Ishikawa (cell line): ENCODE measurements at regions not wholly inside any gene's neighbourhood (a gene's known extent, or its start where the extent isn't known, plus 50 kb on each side); places are given as distances from the start of the nearest gene placed in this dataset.

Experiments used
- CEBPB ChIP-seq: IDR thresholded peaks from 2 replicates; pipeline ENCODE4 v1.6.1; 2012
- CREB1 ChIP-seq: IDR thresholded peaks from 2 replicates; pipeline ENCODE4 v1.6.1; 2012; ENCODE audit warnings: low read depth
- EGR1 ChIP-seq: IDR thresholded peaks from 2 replicates; pipeline ENCODE4 v1.6.1; 2012
- EP300 ChIP-seq: IDR thresholded peaks from 2 replicates; pipeline ENCODE4 v1.6.1; 2012; ENCODE audit warnings: borderline replicate concordance
- FOXM1 ChIP-seq: IDR thresholded peaks from 2 replicates; pipeline ENCODE4 v1.6.1; 2012; ENCODE audit warnings: low read depth, borderline replicate concordance
- NFIC ChIP-seq: IDR thresholded peaks from 2 replicates; pipeline ENCODE4 v1.6.1; 2012
- RAD21 ChIP-seq: IDR thresholded peaks from 2 replicates; pipeline ENCODE4 v1.6.1; 2012; ENCODE audit warnings: low read depth
- TAF1 ChIP-seq: IDR thresholded peaks from 2 replicates; pipeline ENCODE4 v1.6.1; 2012; ENCODE audit warnings: low read depth, mild to moderate bottlenecking
- TCF12 ChIP-seq: IDR thresholded peaks from 2 replicates; pipeline ENCODE4 v1.6.1; 2012; ENCODE audit warnings: low read depth
- USF1 ChIP-seq: IDR thresholded peaks from 2 replicates; pipeline ENCODE4 v1.6.1; 2012
- YY1 ChIP-seq: IDR thresholded peaks from 2 replicates; pipeline ENCODE4 v1.6.1; 2012; ENCODE audit warnings: low read depth
- ZBTB7A ChIP-seq: IDR thresholded peaks from 2 replicates; pipeline ENCODE4 v1.6.1; 2012; ENCODE audit warnings: low read depth
- TF ChIP-seq, protein P1 (sequence below): IDR thresholded peaks from 2 replicates; pipeline ENCODE4 v1.6.1; 2012; ENCODE audit warnings: low read depth, mild to moderate bottlenecking
- TF ChIP-seq, protein P2 (sequence below): IDR thresholded peaks from 2 replicates; pipeline ENCODE4 v1.6.1; 2012

DNA sequence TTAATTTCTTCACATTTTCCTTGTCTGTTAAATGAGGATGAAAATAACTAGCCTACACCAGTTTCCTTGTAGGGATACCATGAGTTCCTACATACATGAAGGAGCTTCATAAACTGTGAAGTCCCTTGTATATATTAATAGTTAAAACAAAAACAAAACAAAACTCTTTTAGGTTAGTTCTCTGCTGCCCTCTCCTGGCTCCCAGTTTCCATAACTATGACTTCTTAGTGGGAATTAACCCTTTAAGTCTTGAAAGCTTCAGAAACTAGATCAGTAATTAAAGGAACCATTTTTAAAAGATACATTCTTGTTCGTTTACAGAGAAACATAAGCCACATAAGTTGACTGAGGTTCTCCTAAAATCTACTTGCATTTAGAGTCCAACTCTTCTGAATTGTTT is 500.0 kb upstream of the C9orf72 start:
- TF ChIP-seq ZBTB7A (no peak), EP300 (no peak), TCF12 (no peak), CREB1 (no peak), NFIC (no peak), YY1 (no peak), RAD21 (peak; percentile 79), TAF1 (no peak), FOXM1 (no peak), CEBPB (no peak), EGR1 (no peak), USF1 (no peak)
- TF ChIP-seq, protein P1, sequence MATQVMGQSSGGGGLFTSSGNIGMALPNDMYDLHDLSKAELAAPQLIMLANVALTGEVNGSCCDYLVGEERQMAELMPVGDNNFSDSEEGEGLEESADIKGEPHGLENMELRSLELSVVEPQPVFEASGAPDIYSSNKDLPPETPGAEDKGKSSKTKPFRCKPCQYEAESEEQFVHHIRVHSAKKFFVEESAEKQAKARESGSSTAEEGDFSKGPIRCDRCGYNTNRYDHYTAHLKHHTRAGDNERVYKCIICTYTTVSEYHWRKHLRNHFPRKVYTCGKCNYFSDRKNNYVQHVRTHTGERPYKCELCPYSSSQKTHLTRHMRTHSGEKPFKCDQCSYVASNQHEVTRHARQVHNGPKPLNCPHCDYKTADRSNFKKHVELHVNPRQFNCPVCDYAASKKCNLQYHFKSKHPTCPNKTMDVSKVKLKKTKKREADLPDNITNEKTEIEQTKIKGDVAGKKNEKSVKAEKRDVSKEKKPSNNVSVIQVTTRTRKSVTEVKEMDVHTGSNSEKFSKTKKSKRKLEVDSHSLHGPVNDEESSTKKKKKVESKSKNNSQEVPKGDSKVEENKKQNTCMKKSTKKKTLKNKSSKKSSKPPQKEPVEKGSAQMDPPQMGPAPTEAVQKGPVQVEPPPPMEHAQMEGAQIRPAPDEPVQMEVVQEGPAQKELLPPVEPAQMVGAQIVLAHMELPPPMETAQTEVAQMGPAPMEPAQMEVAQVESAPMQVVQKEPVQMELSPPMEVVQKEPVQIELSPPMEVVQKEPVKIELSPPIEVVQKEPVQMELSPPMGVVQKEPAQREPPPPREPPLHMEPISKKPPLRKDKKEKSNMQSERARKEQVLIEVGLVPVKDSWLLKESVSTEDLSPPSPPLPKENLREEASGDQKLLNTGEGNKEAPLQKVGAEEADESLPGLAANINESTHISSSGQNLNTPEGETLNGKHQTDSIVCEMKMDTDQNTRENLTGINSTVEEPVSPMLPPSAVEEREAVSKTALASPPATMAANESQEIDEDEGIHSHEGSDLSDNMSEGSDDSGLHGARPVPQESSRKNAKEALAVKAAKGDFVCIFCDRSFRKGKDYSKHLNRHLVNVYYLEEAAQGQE, result no peak
- TF ChIP-seq, protein P2, sequence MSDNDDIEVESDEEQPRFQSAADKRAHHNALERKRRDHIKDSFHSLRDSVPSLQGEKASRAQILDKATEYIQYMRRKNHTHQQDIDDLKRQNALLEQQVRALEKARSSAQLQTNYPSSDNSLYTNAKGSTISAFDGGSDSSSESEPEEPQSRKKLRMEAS, result no peak
